Transverse colon (tissue), 4 donors: ENCODE measurements at regions not wholly inside any gene's neighbourhood (a gene's known extent, or its start where the extent isn't known, plus 50 kb on each side); places are given as distances from the start of the nearest gene placed in this dataset.

ENCODE experiments used
- DNase-seq: peaks from one replicate; pipeline ENCODE4 v3.0.0-alpha.2; 2019
- H3K27ac ChIP-seq, 4 donors: fragments of 200-600 bp; sonication (generic); 2 replicates each; pipeline ENCODE4 v1.5.1; 2016 to 2018; ENCODE audit warnings: inconsistent platforms in 4 of 4
- H3K27me3 ChIP-seq: fragments of 200-600 bp; sonication (generic); 2 replicates; pipeline ENCODE4 v1.5.1; 2017; ENCODE audit warnings: inconsistent platforms
- H3K36me3 ChIP-seq, 4 donors: fragments of 200-600 bp; sonication (generic); 2 replicates each; pipeline ENCODE4 v1.5.1; 2017 to 2019; ENCODE audit warnings: inconsistent platforms in 4 of 4
- H3K4me1 ChIP-seq, 4 donors: fragments of 200-600 bp; sonication (generic); 2 replicates each; pipeline ENCODE4 v1.5.1; 2017 to 2020; ENCODE audit warnings: inconsistent platforms in 4 of 4
- H3K4me3 ChIP-seq, 4 donors: fragments of 200-600 bp; sonication (generic); 1 replicate in 1 of 4; 2 replicates in 3 of 4; pipeline versions ENCODE4 v1.5.1 to v1.6.1; 2017 to 2019; ENCODE audit warnings: inconsistent platforms in 4 of 4
- H3K9me3 ChIP-seq, 2 donors: fragments of 200-600 bp; sonication (generic); 2 replicates each; pipeline ENCODE4 v1.5.1; 2017 to 2019; ENCODE audit warnings: inconsistent platforms in 2 of 2
- EP300 ChIP-seq: sonication (generic); formaldehyde crosslinking; IDR thresholded peaks from one replicate; pipeline ENCODE4 v1.6.1; 2017; ENCODE audit warnings: antibody characterized with exemption, low read depth
- POLR2A ChIP-seq: fragments of 450-650 bp; IDR thresholded peaks from one replicate; pipeline ENCODE4 v1.6.1; 2016; ENCODE audit warnings: antibody characterized with exemption, mild to moderate bottlenecking, moderate library complexity
- POLR2AphosphoS5 ChIP-seq, 3 donors: sonication (generic); formaldehyde crosslinking; IDR thresholded peaks; one replicate each; pipeline ENCODE4 v1.6.1; 2016; ENCODE audit warnings: antibody characterized with exemption in 3 of 3
- WGBS, 2 donors: methylation state at CpG; one replicate each; pipeline ENCODE4 v1.1.5; 2018; ENCODE audit warnings: low coverage in 1 of 2; 5-methylcytosine and 5-hydroxymethylcytosine counted together
- in situ Hi-C, 4 donors: fragments of 200-750 bp; cut with MboI; loops; one replicate each; pipeline versions ENCODE4 v1.15.0 to v1.15.1; 2017; ENCODE audit warnings: low sequenced_read_pairs in 3 of 4, low pct_ligation_motif_present in 1 of 4, low pct_unique_long_range_greater_than_20kb in 1 of 4
- intact Hi-C: fragments of 100-400 bp; cut with DNase I; formaldehyde crosslinking; loops from one replicate; pipeline ENCODE4 v1.15.1; 2023; ENCODE audit warnings: low total_unique reads
- TF ChIP-seq, protein P1 (sequence below), 5 experiments: fragments of 200-600 bp in 3 of 5; fragments of 450-650 bp in 2 of 5; sonication (generic) in 3 of 5; IDR thresholded peaks; 1 replicate in 2 of 5; 2 replicates in 3 of 5; pipeline ENCODE4 v1.5.1; 2016 to 2017; ENCODE audit warnings: antibody characterized with exemption in 5 of 5, inconsistent platforms in 3 of 5, mild to moderate bottlenecking in 2 of 5, moderate library complexity in 1 of 5

DNA sequence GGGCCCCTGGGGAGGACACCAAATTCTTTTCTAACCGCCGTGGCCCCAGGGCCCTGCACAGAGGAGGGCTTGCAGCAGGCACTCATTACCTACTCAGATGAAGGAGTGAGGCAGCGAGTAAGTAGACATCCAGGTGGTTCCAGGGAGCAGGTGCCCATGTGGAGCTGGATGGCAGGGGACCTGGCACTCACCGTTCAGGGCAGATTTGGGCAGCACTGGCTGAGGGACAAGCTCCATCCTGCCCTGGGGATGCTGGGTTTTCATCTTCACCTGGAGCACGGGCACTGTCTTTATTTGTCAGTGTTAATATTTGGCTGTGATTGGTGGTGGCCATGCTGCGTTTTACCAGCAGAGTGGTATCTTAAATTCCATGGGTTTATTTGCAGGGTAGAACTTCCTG lies 1182.7 kb downstream of the BRD1 start:
- no peak for DNase-seq
- in situ Hi-C loops (no loop called here), intact Hi-C loops (no loop called here)
- H3K27ac ChIP-seq: no peak overlapping the region
- no peak for TF ChIP-seq POLR2A
- no peak for TF ChIP-seq POLR2AphosphoS5 (IDR thresholded peaks at IDR 0.05)
- TF ChIP-seq, protein P1, sequence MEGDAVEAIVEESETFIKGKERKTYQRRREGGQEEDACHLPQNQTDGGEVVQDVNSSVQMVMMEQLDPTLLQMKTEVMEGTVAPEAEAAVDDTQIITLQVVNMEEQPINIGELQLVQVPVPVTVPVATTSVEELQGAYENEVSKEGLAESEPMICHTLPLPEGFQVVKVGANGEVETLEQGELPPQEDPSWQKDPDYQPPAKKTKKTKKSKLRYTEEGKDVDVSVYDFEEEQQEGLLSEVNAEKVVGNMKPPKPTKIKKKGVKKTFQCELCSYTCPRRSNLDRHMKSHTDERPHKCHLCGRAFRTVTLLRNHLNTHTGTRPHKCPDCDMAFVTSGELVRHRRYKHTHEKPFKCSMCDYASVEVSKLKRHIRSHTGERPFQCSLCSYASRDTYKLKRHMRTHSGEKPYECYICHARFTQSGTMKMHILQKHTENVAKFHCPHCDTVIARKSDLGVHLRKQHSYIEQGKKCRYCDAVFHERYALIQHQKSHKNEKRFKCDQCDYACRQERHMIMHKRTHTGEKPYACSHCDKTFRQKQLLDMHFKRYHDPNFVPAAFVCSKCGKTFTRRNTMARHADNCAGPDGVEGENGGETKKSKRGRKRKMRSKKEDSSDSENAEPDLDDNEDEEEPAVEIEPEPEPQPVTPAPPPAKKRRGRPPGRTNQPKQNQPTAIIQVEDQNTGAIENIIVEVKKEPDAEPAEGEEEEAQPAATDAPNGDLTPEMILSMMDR (IDR thresholded peaks at IDR 0.05): no peak
- TF ChIP-seq EP300: no peak
- H3K4me3 ChIP-seq: no peak overlapping the region
- no peaks in the 10 kb centered on the region for H3K36me3 ChIP-seq
- no peaks in the 10 kb centered on the region for H3K4me1 ChIP-seq
- no peaks in the 10 kb centered on the region for H3K27me3 ChIP-seq
- H3K9me3 ChIP-seq: no peaks in the 10 kb centered on the region
- WGBS, 2 donors: 27 to 58% methylated on average over 2 to 6 of the region's 6 CpGs

DNA sequence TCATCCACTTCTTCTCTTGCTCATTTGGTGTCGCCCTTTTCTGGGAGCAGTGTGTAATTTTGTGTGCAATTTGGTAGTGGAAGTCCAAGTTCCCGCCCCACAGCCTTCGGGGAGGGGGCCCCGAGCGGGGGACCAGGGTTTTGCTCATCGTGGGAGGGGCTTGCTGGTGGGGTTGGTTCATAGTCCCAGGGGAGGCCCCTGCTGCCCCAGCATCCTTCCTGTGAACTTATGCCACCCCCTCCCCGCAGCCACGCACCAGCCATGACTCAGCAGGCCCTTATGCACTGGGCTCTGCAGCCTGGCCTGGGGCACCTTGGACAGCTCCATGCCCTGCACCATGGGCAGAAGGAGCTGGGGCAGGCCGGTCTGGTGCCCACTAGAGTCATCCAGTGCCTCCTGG lies 1183.6 kb downstream of the BRD1 start:
- H3K36me3 ChIP-seq: no peaks in the 10 kb centered on the region
- H3K27me3 ChIP-seq: no peaks in the 10 kb centered on the region
- DNase-seq: no peak
- in situ Hi-C loops (no loop called here), intact Hi-C loops (no loop called here)
- H3K4me3 ChIP-seq: no peak overlapping the region
- H3K4me1 ChIP-seq: no peaks in the 10 kb centered on the region
- WGBS, 2 donors: 20 to 29% methylated on average over 1 to 9 of the region's 9 CpGs
- TF ChIP-seq POLR2AphosphoS5 (IDR thresholded peaks at IDR 0.05): no peak
- no peak for TF ChIP-seq POLR2A
- no peak for TF ChIP-seq EP300
- TF ChIP-seq, protein P1 (IDR thresholded peaks at IDR 0.05): no peak
- H3K27ac ChIP-seq: no peak overlapping the region
- H3K9me3 ChIP-seq: no peaks in the 10 kb centered on the region

DNA sequence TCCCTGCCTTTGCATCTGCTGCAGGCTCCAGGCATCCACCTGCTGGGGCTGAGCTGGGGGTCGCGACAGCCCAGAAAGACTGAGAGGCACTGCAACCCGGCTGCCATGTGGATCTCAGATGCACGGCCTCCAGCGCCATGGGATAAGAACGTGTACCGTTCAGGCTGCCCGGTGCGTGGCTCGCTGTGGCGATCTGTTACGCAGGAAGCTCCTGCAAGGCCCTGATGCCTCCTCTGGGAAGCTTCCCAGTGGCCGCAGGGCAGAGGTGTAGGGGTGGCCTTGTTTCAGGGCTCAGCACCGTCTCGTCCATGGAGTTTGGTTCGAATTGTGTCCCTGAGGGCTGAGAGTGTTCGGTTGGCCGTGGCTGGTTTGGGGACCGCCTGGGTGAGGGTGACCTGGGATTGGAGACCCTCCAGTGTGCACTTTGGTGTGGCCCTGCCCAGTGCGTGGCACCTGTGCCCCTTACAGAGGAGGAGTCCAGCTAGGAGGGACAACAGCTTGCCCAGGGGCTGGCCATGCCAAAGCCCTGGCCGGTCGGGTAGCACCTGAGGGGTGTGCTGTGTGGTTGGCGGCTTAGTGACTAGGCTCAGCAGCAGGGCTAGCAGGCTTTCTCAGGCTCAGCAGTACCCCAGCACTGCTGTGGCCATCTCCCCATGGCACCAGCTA lies 1184.5 kb downstream of the BRD1 start:
- in situ Hi-C loops: no loop called here
- Histone ChIP-seq H3K27ac (no peak overlapping the region), H3K36me3 (no peaks in the 10 kb centered on the region), H3K9me3 (no peaks in the 10 kb centered on the region), H3K27me3 (no peaks in the 10 kb centered on the region), H3K4me1 (no peaks in the 10 kb centered on the region), H3K4me3 (no peak overlapping the region)
- TF ChIP-seq POLR2AphosphoS5 (IDR thresholded peaks at IDR 0.05): no peak
- TF ChIP-seq POLR2A: no peak
- TF ChIP-seq, protein P1 (IDR thresholded peaks at IDR 0.05): no peak
- TF ChIP-seq EP300: no peak
- WGBS, 2 donors: 95% methylated on average over 17 of the region's 23 CpGs; no CpG with 5 or more reads in 1 of the 2 donors
- no peak for DNase-seq
- intact Hi-C loops: no loop called here

DNA sequence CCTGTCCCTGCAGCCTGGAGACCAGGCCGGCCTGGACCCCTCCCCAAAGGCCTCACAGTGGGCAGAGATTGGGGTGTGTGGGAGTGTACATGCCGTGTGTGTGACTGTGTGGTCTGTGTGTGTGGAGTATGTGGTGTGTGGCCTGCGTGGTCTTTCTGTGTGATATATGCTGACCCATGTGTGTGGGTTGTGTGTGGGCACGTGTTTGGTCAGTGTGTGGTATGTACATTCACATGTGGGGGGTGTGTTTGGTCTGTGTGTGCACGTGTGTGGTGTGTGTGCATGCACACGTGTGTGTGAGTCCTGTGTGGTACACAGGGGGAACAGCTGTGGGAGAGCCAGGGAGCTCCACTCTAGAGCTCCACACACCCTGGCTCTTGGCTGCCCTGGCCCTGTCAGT lies 1185.1 kb downstream of the BRD1 start:
- Histone ChIP-seq H3K36me3 (no peaks in the 10 kb centered on the region), H3K4me1 (no peaks in the 10 kb centered on the region), H3K9me3 (no peaks in the 10 kb centered on the region), H3K4me3 (no peak overlapping the region), H3K27me3 (no peaks in the 10 kb centered on the region), H3K27ac (no peak overlapping the region)
- intact Hi-C loops: no loop called here
- WGBS, 2 donors: 75% methylated on average over 6 of the region's 6 CpGs; no CpG with 5 or more reads in 1 of the 2 donors
- TF ChIP-seq EP300 (no peak), POLR2A (no peak), POLR2AphosphoS5 (IDR thresholded peaks at IDR 0.05) (no peak)
- TF ChIP-seq, protein P1 (IDR thresholded peaks at IDR 0.05): no peak
- in situ Hi-C loops: no loop called here
- no peak for DNase-seq
